ENCODE measurements at regions not wholly inside any gene's neighbourhood (a gene's known extent, or its start where the extent isn't known, plus 50 kb on each side); places are given as distances from the start of the nearest gene placed in this dataset.
A peak's percentile ranks its signal among the peaks of the same experiment; 100 is the strongest.

DNA sequence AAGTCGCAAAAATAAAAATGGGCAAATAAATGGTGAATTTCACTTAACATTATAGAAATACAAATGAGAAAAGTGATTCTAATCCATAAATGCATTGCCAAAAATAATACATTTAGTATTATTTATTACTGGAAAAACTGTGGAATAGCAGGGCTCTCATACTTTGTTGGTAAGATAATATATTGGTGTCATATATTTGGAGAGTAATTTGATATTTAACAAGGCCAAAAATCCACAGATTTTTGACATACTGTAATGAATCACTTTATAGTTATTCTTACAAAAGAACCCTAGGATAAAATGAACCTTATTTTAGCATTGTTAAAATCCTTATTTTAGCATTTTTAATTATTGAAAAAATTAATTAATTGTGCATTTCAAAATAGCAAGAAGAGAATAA is 397.2 kb upstream of the DAB2 start:
- Histone ChIP-seq H3K9me3 (ENCODE audit: control insufficient read depth in 4 of 4, insufficient read depth in 3 of 4, low read length in 3 of 4) (no peaks in the 10 kb centered on the region), H3K4me3 (no peak overlapping the region), H3K36me3 (ENCODE audit: control insufficient read depth in 4 of 4, insufficient read depth in 4 of 4, low read length in 4 of 4) (no peaks in the 10 kb centered on the region), H3K4me1 (ENCODE audit: control insufficient read depth in 5 of 5, insufficient read depth in 5 of 5, low read length in 5 of 5) (peaks cover 0 to 18% (median 4%) of the 10 kb centered on the region in 5 donors), H3K27ac (ENCODE audit: low read depth in 1 of 2, low read length in 1 of 2) (no peak overlapping the region), H3K9ac (ENCODE audit: insufficient read depth in 1 of 2, low read length in 2 of 2) (no peak overlapping the region), H3K27me3 (ENCODE audit: control insufficient read depth in 3 of 3, insufficient read depth in 3 of 3, low read length in 2 of 3) (no peaks in the 10 kb centered on the region)
- 92 to 100% methylated on average over 1 of the region's 1 CpG for WGBS, 2 donors
- DNase-seq (no peak), ATAC-seq (ENCODE audit: insufficient read depth, low FRiP score) (no peak)
- TF ChIP-seq, protein P1, sequence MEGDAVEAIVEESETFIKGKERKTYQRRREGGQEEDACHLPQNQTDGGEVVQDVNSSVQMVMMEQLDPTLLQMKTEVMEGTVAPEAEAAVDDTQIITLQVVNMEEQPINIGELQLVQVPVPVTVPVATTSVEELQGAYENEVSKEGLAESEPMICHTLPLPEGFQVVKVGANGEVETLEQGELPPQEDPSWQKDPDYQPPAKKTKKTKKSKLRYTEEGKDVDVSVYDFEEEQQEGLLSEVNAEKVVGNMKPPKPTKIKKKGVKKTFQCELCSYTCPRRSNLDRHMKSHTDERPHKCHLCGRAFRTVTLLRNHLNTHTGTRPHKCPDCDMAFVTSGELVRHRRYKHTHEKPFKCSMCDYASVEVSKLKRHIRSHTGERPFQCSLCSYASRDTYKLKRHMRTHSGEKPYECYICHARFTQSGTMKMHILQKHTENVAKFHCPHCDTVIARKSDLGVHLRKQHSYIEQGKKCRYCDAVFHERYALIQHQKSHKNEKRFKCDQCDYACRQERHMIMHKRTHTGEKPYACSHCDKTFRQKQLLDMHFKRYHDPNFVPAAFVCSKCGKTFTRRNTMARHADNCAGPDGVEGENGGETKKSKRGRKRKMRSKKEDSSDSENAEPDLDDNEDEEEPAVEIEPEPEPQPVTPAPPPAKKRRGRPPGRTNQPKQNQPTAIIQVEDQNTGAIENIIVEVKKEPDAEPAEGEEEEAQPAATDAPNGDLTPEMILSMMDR (IDR thresholded peaks at IDR 0.05; ENCODE audit: control extremely low read depth, extremely low read depth), result no peak

DNA sequence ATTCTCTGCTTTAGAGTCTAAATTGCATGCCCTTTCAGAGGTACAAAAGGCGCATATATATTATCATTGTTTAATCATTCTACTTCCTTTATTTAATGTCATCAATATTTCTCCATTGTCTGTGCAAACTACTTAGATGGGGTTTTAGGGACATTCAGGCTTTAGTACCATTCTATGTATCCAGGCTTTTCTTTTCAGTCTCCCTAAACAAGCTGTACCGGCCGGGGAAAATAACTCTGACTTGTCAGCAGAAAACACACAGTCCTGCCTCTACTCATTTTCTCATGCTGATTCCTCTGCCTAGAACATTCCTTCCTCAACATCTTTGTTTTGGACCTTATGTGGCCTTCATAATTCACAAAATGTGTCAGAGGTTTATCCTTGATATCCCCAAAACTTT is 392.1 kb upstream of the DAB2 start:
- Histone ChIP-seq H3K27ac (ENCODE audit: low read depth in 1 of 2, low read length in 1 of 2) (no peak overlapping the region), H3K4me3 (no peak overlapping the region), H3K27me3 (ENCODE audit: control insufficient read depth in 3 of 3, insufficient read depth in 3 of 3, low read length in 2 of 3) (no peaks in the 10 kb centered on the region), H3K9me3 (ENCODE audit: control insufficient read depth in 4 of 4, insufficient read depth in 3 of 4, low read length in 3 of 4) (no peaks in the 10 kb centered on the region), H3K9ac (ENCODE audit: insufficient read depth in 1 of 2, low read length in 2 of 2) (peak overlapping the region in 1 of 2 donors; percentile 44), H3K4me1 (ENCODE audit: control insufficient read depth in 5 of 5, insufficient read depth in 5 of 5, low read length in 5 of 5) (peaks cover 0 to 37% (median 4%) of the 10 kb centered on the region in 5 donors), H3K36me3 (ENCODE audit: control insufficient read depth in 4 of 4, insufficient read depth in 4 of 4, low read length in 4 of 4) (no peaks in the 10 kb centered on the region)
- no peak for ATAC-seq (ENCODE audit: insufficient read depth, low FRiP score)
- TF ChIP-seq, protein P1 (IDR thresholded peaks at IDR 0.05; ENCODE audit: control extremely low read depth, extremely low read depth), result no peak
- WGBS, 2 donors, result 57 to 72% methylated on average over 3 of the region's 3 CpGs
- peak; percentile 39 to 82 (median 79) for DNase-seq

DNA sequence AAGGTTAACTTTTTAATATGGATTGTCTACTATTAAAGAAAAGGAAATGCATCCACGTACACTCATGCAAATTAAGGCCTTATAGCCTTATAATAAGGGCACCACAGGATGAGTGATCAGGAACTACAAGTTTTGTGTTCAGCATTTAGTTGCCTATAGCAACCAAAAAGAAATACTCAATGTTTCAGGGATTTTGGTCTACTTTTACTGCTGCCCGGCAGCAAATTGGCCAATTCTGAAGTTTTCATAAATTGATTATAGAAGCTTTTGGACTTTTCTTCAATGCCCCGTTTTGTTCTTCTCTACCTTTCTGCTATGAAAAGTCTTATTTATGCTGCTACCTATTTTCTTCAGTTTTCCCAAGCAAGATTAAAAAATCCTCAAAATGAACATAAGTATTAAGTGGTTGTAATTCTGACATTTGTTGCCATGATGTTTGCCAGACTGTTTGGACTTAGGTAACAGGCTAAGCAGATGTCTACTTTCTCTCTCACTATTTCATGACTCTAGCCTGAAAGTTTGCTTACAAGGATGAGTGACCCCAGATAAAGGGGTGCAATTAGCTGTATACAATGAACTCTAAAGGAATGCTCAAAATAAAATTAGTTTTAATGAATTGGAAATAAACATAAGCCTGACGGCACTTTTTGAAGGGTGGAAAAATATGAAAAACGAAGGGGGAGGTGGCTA is 391.5 kb upstream of the DAB2 start:
- no peak overlapping the region for H3K27ac ChIP-seq (ENCODE audit: low read depth in 1 of 2, low read length in 1 of 2)
- TF ChIP-seq, protein P1 (IDR thresholded peaks at IDR 0.05; ENCODE audit: control extremely low read depth, extremely low read depth), result no peak
- ATAC-seq (ENCODE audit: insufficient read depth, low FRiP score) (no peak), DNase-seq (peak; percentile 37 to 96 (median 94))
- WGBS, 2 donors, result 63 to 81% methylated on average over 5 of the region's 5 CpGs
- H3K4me3 ChIP-seq, result no peak overlapping the region
- no peaks in the 10 kb centered on the region for H3K9me3 ChIP-seq (ENCODE audit: control insufficient read depth in 4 of 4, insufficient read depth in 3 of 4, low read length in 3 of 4)
- H3K27me3 ChIP-seq (ENCODE audit: control insufficient read depth in 3 of 3, insufficient read depth in 3 of 3, low read length in 2 of 3), result no peaks in the 10 kb centered on the region
- peak overlapping the region in 1 of 2 donors; percentile 24 for H3K9ac ChIP-seq (ENCODE audit: insufficient read depth in 1 of 2, low read length in 2 of 2)
- peaks cover 0 to 37% (median 4%) of the 10 kb centered on the region in 5 donors for H3K4me1 ChIP-seq (ENCODE audit: control insufficient read depth in 5 of 5, insufficient read depth in 5 of 5, low read length in 5 of 5)
- no peaks in the 10 kb centered on the region for H3K36me3 ChIP-seq (ENCODE audit: control insufficient read depth in 4 of 4, insufficient read depth in 4 of 4, low read length in 4 of 4)
